ENCODE measurements at regions not wholly inside any gene's neighbourhood (a gene's known extent, or its start where the extent isn't known, plus 50 kb on each side); places are given as distances from the start of the nearest gene placed in this dataset.
"Not testable (repeated sequence)": the region's sequence is repeated elsewhere in the genome, so short reads cannot be mapped to it uniquely, and the experiment has no call there.

DNA sequence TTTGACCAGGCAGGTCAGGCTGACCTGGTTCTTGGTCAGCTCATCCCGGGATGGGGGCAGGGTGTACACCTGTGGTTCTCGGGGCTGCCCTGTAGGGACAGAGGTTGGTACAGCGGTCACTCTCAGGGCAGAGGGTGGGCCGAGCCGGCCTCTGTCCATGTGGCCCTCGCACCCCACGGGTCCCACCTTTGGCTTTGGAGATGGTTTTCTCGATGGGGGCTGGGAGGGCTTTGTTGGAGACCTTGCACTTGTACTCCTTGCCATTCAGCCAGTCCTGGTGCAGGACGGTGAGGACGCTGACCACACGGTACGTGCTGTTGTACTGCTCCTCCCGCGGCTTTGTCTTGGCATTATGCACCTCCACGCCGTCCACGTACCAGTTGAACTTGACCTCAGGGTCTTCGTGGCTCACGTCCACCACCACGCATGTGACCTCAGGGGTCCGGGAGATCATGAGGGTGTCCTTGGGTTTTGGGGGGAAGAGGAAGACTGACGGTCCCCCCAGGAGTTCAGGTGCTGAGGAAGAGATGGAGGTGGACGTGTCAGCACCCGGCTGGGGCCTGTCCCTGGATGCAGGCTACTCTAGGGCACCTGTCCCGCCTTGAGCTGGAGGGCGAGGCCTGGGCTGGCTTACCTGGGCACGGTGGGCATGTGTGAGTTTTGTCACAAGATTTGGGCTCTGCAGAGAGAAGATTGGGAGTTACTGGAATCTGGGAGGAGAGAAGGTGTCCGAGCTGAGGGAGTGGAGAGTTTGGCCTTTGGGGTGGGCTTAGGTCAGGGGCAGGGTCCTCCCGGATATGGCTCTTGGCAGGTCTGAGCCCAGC lies 215.5 kb downstream of the TMEM121 start:
- DNase-seq = not testable (repeated sequence)

DNA sequence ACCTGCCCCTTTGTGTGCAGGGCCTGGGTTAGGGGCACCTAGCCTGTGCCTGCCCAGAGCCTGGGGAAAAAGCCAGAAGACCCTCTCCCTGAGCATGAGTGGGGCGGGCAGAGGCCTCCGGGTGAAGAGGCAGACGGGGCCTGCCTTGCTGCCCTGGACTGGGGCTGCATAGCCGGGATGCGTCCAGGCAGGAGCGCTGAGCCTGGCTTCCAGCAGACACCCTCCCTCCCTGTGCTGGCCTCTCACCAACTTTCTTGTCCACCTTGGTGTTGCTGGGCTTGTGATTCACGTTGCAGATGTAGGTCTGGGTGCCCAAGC lies 216.1 kb downstream of the TMEM121 start:
- DNase-seq = no peak

DNA sequence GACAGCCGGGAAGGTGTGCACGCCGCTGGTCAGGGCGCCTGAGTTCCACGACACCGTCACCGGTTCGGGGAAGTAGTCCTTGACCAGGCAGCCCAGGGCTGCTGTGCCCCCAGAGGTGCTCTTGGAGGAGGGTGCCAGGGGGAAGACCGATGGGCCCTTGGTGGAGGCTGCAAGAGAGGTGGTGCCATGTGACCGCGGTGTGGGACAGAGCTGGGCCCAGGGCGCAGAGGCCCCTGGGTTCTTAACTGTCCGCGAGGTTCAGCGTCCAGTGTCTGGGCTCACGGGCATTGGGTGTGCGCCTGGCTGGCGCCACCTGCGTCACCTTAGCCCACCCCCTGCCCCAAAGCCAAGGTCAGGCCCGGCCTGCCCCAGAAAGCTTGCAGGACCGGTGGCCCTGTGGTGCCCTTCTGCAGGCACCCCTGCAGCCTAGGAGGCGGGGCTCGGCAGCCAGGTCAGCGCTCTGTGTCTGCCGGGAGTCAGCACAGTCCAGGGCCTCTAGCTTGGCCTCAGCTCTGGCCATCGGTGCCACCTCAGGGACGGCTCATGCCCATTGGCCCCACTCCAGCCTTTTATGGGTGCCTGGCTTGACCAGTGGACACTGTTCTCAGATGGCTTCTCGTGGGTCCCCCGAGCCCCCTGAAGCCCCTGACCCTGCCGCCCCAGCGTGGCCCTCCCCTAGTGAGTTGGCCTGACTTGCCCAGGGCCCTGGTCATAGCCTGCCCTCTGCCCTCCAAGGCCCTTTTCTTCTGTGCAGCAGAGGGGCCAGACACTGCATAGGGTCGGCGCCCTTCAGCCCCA lies 216.7 kb downstream of the TMEM121 start:
- DNase-seq = not testable (repeated sequence)

DNA sequence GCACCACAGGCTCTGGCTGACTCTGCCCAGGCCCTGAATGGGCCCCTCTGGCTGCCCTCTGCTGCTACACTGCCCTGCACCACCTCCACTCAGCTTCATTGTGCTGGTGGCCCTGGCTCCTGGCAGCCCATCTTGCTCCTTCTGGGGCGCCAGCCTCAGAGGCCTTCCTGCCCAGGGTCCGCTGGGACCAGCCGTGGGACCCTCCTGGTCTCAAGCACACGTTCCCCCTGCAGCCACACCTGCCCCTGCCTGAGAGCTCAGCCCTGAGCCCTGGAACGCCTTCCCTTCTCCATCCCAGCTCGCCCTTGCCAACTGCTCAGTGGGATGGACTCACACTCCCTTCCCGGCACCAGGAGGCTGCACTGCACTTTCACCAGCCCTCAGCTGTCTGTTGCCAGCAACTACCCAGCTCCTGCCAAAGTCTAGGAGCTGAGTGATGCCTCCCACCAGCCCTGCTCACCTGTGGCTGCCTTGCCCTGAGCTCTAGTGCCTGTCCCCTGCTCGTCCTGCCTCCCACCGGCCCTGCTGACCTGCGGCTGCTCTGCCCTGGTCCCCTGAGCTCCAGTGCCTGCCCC lies 217.9 kb downstream of the TMEM121 start:
- not testable (repeated sequence) for DNase-seq

GRCh38 chr14:105745433-105746123 lies 219.2 kb downstream of the TMEM121 start:
- no peak for DNase-seq

DNA sequence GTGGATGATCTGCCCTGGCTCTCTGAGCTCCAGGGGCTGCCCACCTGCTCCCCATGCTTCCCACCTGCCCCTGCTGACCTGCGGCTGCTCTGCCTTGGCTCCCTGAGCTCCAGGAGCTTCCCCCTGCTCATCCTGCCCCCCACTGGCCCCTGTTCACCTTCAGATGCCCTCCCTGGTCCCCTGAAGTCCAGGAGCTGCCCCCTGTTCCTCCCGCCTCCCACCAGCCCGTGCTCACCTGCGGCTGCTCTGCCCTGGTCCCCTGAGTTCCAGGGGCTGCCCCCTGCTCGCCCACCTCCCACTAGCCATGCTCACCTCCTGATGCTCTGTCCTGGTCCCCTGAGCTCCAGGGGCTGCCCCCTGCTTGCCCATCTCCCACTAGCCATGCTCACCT lies 219.7 kb downstream of the TMEM121 start:
- DNase-seq = no peak

GRCh38 chr14:105746800-105747502 lies 220.6 kb downstream of the TMEM121 start:
- DNase-seq = not testable (repeated sequence)

- not testable (repeated sequence) for DNase-seq
Measured at GRCh38 chr14:105747503-105748203, 221.3 kb downstream of the TMEM121 start.

- no peak for DNase-seq
Measured at GRCh38 chr14:105748204-105748578, 221.8 kb downstream of the TMEM121 start.

GRCh38 chr14:105748710-105749109 lies 222.3 kb downstream of the TMEM121 start:
- DNase-seq = not testable (repeated sequence)

DNA sequence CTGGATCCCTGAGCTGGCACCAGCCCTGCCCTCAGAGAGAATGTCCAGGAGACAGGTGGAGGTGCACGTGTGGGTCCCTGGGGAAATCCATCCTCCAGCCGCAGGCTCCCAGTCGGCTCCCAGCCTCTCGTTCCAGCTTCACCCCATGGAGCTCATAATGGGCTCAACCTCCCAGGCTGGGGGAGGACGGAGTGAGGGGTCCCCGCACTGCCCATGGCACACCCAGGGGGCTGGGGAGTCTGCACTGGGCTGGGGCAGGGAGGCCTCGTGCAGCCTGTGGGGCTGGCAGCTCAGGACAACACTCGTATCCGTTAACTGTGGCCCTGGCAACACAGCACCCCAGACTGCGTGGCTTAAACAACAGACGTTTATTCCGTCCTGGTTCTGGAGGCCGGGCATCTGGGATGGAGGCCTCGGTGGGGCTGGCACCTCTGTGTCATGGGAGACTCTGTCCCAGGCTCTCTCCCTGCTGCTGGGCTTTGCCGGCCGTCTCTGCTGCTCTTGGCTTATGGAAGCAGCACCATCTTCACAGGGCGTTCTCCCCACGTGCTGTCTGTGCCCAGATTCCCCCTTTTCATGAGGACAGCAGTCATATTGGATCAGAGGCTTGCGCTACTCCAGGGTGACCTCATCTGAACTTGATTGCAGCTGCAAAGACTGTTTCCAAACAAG lies 223.6 kb downstream of the TMEM121 start:
- DNase-seq = not testable (repeated sequence)

- DNase-seq = not testable (repeated sequence)
Measured at GRCh38 chr14:105751291-105751751, 224.9 kb downstream of the TMEM121 start.

- not testable (repeated sequence) for DNase-seq
Measured at GRCh38 chr14:105752420-105752819, 226.0 kb downstream of the TMEM121 start.

GRCh38 chr14:105760691-105761344 lies 234.4 kb downstream of the TMEM121 start:
- DNase-seq = no peak

DNA sequence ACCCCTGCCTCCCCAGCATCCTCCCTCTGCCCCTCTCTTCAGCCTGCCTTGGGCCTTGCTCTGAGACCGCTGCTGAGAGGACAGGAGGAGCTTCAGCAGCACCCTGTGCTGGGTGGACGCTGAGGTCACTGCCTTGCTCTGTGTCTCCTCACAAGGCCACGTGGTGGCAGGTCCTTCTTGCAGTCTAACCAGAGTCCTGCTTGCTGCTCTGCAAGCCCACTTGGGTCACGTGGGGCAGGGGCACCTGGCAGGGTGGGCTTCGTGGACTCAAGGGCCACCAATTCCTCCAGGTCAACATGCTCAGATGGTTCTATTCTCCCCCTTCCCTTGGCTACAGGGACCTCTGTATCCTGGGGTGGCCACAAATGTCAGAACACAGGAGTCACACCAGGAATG lies 235.0 kb downstream of the TMEM121 start:
- not testable (repeated sequence) for DNase-seq

DNA sequence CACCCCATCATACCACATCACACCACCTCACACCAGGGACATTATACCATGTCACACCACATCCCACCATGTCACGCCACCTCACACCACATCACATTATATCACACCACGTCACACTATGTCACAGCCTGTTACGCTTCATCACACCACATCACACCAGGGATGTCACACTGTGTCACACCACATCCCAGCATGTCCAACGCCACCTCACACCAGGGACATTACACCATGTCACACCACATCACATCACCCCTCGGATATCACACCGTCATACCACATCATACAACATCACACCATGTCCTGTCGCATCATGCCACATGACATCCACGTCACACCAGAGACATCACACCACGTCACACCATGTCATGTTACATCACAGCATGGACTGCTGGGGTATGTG lies 235.5 kb downstream of the TMEM121 start:
- no peak for DNase-seq

DNA sequence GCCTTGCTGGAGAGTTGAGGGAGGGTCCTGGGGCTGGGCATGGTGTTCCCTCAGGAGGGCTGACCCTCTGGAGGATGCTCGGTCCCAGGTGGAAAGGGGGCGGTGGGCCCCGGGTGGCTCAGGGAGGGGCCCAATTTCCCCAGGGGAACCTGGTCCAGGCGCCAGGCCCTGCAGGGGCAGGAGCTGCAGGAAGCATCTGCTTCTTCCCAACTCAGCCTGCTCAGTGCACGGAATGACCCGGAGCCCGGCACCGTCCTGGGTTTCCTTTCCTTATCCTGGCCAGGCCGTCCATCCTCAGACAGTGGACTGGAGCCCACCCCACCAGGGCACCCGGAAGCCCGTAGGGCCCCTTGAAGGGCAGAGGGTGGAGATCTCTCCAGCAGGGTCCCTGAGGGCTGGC lies 235.9 kb downstream of the TMEM121 start:
- DNase-seq = not testable (repeated sequence)

DNA sequence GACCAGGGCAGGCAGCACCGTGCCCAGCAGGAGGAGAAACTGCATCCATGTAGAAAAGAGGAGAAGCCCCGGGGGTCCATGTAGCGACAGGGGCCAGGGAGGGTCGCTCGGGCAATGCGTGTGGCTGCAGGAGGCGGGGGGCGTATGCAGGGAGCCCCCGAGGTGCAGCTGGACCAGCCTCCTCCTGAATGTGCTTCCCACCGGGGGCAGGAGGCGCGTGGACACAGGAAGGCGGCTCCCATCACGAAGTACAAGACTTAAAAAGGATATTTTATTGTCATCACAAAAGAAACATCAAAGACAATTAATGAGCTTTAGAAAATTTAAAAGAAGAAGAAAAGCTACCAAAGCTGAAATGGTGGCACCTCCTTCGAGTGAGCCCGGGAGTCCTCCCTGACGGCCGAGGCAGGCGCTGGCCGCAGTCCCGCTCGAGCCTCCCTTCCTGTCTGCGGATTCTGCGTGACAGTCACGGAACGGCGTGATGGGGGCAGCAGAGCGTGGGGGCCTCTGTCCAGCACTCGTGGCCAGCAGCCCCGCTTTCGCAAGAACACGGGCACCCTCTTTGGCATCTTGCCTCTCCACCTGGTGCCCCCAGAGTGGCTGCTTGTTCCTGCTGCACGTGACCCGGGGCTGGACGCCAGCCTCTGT lies 238.0 kb downstream of the TMEM121 start:
- DNase-seq = not testable (repeated sequence)

- DNase-seq = not testable (repeated sequence)
Measured at GRCh38 chr14:105765072-105765825, 238.9 kb downstream of the TMEM121 start.

Data from right hindlimb (tissue), 1 donor.